NCI-H146 (cell line): ENCODE measurements at regions not wholly inside any gene's neighbourhood (a gene's known extent, or its start where the extent isn't known, plus 50 kb on each side); places are given as distances from the start of the nearest gene placed in this dataset.

ENCODE experiments used
- DNase-seq: peaks from one replicate; lab custom pipeline; 2025; lab: John Stamatoyannopoulos, UW

DNA sequence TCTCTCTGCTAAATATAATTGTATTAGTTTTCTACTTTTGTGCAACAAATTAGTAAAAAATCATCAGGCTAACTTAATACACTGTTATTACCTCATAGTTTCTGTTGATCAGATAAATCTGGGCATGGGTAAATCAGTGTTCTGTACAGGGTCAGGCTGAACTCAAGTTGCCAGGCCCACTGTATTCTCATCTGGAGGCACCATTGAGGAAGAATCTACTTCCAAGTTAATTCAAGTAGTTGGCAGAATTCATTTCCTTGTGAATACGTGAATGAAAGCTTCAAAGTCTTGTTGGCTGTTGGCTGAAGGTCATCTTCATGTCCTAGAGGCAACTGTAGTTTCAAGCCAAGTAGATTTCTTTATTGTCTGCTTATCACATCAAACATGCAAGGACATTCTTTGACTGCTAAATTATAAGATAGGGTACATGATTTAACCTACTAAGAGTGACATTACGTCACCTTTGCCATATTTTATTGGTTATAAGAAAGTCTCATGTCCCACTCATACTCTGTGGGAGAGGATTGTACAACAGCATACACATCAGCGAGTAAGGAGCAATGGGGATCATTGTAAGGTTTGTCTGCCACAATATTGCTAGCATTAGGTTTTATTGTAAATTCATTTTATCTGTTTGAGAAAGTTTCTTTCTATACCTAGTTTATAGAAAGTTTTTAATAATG lies 1219.0 kb downstream of the ARAP2 start:
- DNase-seq: no peak

DNA sequence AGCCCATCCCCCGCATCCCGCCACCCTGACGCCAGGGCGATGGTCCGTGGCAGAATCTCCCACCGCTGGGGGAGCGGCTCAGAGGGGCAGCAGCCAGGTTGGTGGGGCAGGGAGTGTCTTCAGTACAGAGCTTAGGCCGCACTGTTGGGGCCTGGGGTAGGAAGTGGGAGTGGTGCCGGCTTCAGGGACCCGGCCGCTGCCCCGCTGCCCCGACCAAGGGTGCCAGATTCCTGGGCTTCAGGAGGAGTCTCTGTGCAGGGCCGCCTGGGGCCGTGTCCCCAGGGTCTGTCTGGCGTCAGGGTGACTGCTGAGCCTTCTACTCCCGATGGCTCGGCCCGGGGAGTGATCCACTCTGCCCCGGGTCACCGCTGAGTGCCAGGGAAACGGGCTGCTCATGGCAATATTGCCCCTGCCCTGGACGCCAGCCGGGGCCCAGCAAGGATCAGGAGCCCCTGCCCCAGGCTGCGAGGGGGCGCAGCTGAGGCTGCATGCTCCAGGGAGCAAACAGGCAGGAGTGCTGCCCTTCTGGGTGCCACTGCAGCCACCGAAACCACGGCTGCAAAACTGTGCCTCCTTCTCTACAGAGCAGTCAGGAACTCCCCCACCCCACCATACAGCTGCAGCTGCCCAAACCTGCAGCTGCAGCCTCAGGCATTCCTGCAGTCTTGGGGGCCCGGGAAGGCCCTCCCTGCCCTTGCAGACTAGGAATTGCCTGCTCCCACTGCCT lies 1206.1 kb downstream of the ARAP2 start:
- no peak for DNase-seq

DNA sequence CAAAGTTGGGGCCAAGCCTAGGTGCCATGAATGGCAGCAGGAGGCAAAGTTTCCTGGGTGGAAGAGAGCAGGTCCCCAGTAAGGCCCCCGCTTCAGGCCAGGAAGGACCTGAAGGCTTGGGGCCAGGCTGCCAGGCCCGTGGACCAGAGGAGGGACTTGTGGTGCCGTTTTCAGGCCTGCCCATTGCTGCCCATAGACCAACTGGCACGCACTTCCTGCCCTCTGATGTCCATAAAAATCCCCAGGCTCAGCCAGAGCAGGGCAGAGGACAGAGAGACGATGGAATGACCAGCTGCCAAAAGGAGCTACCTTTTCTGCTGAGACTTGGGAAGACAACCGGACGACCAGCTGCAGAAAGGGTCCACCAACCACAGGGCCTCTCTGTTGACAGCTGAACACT lies 1205.5 kb downstream of the ARAP2 start:
- DNase-seq: no peak

DNA sequence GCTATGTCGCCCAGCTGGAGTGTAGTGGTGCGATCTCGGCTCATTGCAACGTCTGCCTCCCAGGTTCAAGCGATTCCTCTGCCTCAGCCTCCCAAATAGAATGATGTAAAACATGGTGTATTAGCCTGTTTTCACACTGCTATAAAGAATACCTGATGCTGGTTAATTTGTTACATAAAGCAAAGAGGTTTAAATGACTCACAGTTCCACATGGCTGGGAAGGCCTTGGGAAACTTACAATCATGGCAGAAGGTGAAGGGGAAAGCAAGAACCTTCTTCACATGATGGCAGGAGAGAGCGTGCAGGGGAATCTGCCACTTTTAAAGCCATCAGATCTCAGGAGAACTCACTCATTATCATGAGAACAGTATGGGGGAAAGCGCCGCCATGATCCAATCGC lies 1191.8 kb downstream of the ARAP2 start:
- no peak for DNase-seq

- DNase-seq: no peak
Observed at GRCh38 chr4:35063031-35063570, 1181.2 kb downstream of the ARAP2 start.

GRCh38 chr4:35066406-35066805 lies 1177.9 kb downstream of the ARAP2 start:
- no peak for DNase-seq

DNA sequence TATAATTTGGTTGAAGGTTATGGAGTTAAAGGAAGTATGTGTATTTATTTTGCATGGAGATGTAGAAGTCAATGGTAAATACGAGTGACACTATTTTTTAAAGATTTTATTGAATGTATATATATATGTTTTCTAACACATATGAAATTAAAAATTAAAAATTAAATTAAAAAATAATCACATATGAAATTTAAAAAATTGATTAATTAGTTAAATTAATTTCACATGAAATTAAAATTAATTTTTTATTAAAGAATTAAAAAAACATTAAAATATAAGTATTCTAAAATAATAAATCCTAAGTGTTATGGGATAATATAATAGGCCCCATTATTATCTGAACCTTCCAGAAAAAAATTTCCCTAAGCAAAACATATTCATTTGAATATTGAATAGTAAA lies 1163.5 kb downstream of the ARAP2 start:
- DNase-seq: no peak

DNA sequence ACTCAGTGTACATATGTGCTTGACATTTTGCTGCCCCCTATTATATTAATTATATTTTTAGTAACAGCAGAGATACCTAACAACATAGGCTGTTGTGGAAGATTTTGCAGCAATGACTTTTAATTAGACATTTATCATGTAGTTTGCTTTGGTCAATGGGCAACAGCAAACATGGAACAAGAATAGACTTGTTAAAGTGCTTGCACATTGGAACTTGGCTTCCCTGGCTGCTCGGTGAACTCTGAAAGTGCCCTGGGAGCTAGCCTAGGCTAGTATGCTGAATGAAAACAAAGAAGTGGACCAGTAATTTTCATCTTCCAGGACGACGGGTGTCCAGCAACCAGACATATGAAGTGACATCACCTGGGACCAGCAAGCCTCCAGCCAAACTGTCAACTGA lies 1157.1 kb downstream of the ARAP2 start:
- DNase-seq: peak; percentile 93

GRCh38 chr4:35100932-35101331 lies 1143.4 kb downstream of the ARAP2 start:
- DNase-seq: no peak

GRCh38 chr4:35102066-35102465 lies 1142.2 kb downstream of the ARAP2 start:
- DNase-seq: no peak

GRCh38 chr4:35105486-35105885 lies 1138.8 kb downstream of the ARAP2 start:
- peak; percentile 42 for DNase-seq

DNA sequence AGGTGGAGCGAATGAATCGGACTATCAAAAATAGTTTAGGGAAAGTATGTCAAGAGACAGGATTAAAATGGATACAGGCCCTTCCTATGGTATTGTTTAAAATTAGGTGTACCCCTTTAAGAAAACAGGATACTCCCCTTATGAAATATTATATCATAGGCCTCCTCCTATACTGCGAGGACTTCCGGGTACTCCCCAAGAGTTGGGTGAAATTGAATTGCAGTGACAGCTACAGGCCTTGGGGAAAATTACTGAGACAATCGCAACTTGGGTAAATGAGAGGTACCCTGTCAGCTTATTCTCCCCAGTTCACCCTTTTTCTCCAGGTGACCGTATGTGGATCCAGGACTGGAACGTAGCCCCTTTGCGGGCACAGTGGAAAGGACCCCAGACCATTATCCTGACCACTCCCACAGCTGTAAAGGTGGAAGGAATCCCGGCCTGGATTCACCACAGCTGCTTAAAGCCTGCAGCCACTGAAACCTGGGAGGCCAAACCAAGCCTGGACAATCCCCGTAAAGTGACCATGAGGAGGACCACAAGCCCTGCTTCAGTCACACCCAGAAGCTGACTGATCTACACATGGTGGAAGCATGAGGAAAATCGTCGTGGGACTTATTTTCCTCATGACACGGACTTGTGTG lies 1138.1 kb downstream of the ARAP2 start:
- no peak for DNase-seq

- no peak for DNase-seq
Observed at GRCh38 chr4:35124106-35124505, 1120.2 kb downstream of the ARAP2 start.

DNA sequence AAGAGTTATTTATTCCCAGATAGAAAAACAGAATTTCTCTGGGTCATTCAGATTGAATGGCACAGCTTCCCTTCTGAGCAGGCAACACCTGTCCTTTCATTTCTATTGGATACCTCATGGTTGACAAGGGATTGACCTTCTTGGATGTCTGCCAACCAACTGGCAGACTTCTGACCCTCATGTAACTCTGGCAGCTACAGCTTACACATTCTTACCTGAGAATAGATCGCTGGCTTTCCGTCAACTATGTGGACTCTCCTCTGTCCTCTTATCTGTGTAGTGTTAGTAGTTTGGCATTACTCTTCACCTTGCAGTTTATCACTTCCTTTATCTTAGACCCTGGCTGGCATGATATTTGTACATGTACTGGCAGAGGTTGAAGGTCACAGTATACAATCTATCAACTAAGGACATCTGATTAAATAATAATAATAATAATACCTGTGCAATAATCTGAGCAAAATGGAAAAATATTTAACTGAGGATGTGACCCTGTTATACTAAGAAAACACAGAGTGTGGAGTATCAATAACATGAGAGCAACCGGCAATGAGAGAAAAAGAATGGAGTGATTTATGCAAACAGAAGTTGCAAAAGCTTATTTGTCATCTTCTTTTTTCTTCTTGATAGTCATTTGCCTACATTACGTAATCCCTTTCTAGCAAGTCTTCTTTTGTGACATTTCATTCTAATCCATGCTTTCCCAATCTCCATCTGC lies 1118.2 kb downstream of the ARAP2 start:
- peak; percentile 69 for DNase-seq

DNA sequence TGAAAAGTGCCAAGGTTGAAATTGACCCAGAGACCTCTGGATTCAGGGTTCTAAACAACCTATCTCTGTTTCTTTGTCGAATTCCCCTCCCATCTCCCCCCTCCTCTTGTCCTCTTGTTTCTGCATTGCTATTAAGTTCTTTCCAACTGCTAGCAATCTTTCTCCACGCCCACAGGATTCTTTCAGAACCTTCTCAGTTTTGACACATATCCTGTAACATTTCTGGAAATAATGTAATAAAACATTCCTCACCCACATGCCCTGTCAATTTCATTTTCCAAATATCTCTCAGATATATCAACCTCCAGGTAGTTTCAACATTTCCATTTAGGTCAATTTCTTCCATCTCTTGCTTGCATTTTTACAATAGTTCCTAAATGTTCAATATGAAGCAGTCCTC lies 1105.9 kb downstream of the ARAP2 start:
- DNase-seq: no peak

DNA sequence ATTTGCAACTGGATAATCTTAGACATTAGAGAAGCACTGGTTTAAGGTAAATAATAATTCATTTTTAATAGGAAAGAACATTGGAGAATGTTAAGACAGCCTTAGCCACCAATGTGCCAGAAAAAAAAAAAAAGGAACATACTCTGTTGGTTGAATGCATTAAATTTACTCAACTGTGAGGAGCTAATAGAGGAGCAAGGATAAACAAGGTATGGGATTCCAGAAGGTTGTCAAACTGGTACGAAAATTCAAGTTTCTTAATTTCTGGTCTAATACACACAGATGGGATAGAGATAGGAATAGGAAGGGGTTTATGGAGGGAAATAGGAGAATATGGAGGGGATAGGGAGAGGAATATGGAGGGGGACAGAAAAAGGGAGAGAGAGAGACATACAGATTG lies 1096.6 kb downstream of the ARAP2 start:
- no peak for DNase-seq

GRCh38 chr4:35151816-35152572 lies 1092.3 kb downstream of the ARAP2 start:
- DNase-seq: no peak

GRCh38 chr4:35163168-35163567 lies 1081.1 kb downstream of the ARAP2 start:
- no peak for DNase-seq

DNA sequence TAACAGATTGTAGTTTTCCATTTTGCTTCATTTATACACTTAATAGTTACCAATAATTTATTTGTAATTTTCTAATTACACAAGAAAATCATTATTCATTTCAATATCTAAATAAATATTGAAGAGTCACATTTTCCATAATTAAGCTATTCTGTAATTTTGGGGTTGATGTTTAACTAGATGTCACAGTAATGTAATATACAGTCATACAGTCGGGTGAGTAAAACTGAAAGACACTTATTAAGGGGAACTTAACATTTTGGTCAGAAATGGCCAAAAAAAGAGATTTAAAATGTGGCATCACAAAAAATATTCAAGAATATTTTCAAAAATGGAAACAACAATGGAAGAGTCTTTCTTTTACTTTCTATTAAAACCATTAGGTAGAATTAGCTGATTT lies 1080.3 kb downstream of the ARAP2 start:
- DNase-seq: no peak

- no peak for DNase-seq
Observed at GRCh38 chr4:35166466-35166865, 1077.8 kb downstream of the ARAP2 start.

DNA sequence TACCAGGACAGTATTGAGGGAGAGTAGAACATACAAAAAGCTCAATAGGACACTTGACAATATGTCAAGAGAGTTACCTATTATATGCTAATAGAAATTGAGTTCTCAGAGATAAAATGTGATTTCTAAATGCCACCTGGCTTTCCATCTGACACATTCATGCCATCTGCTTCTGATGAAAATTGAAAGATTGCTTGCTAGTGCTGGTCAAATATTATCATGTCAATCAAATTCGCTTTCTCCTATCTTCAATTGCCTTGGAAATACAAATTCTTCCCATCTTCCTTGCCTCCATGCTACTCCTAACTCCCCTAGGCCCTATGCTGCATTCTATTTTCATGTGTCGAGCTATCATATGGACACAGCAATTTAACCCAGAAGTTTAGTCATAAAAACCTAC lies 1076.9 kb downstream of the ARAP2 start:
- no peak for DNase-seq

DNA sequence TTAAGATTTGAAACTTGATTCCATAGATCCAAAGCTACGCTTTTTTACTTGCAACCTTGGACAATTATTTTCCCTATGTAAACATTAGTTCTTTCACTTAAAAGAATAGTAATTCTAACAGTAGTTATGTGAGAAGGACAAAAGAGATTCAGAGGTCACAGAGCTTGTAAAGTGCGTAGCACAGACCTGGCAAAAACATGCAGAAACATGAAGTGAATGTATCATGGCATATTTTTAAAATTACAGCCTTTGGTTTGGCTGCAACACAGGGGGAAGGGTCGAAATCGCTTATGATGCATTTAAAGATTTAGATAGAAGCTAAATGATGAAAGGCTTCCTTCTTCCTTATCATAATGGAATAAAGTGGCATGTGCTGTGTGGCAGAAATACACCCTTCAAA lies 1068.8 kb downstream of the ARAP2 start:
- DNase-seq: no peak
